ENCODE measurements at regions not wholly inside any gene's neighbourhood (a gene's known extent, or its start where the extent isn't known, plus 50 kb on each side); places are given as distances from the start of the nearest gene placed in this dataset.

DNA sequence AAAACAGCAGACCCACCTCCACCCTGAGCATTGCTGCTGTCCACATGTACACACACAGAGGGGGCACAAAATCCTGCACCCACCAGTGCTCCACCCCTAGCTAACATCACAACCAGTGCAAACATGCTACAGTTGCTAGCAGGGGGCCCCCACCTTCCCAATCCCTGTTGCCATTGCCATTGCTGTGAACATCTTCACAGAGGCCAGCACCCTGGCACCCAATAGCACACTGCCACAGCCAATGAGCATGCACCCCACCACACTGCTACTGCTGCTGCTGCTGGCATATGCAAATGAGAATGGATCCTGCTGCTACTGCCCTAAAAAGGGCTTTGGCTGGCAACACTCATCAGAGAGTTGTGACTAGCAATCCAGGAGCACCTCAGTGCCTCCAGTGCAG is 1061.9 kb downstream of the ARAP2 start:
- TF ChIP-seq, protein P1, sequence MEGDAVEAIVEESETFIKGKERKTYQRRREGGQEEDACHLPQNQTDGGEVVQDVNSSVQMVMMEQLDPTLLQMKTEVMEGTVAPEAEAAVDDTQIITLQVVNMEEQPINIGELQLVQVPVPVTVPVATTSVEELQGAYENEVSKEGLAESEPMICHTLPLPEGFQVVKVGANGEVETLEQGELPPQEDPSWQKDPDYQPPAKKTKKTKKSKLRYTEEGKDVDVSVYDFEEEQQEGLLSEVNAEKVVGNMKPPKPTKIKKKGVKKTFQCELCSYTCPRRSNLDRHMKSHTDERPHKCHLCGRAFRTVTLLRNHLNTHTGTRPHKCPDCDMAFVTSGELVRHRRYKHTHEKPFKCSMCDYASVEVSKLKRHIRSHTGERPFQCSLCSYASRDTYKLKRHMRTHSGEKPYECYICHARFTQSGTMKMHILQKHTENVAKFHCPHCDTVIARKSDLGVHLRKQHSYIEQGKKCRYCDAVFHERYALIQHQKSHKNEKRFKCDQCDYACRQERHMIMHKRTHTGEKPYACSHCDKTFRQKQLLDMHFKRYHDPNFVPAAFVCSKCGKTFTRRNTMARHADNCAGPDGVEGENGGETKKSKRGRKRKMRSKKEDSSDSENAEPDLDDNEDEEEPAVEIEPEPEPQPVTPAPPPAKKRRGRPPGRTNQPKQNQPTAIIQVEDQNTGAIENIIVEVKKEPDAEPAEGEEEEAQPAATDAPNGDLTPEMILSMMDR (conservative IDR thresholded peaks at IDR 0.05; ENCODE audit: low read length) = no peak
- no peak overlapping the region for H3K4me3 ChIP-seq (ENCODE audit: low read length)
- DNase-seq (ENCODE audit: low read depth) = no peak

DNA sequence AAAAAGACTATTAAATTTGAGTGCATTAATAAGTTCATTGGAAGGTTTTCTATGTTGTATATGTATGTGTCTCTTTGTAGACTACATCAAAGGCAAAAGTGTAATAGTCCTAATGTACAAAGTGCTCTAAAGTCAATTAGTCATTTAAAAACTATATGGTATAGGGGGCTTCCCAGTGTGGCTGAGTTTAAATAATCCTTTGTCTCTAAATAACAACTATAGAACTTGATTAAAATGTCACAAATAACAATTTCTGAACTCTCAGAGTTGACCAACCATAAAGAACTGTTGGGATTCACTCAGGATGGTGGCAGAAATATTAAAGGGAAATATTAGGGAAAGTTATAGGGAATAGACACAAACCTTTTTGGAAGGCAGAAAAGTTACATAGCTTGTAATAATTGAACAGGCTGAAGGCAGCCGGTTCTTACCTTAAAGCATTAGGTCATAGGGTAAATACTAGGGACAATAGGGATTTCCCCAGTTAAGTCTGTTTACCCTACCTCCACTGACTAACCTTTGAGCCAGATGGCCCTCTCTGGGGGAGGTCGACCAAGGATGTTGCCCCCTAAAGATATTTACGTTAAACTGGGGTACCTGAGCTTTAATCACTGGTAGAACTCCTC is 1054.2 kb downstream of the ARAP2 start:
- TF ChIP-seq, protein P1 (conservative IDR thresholded peaks at IDR 0.05; ENCODE audit: low read length) = no peak
- no peak for DNase-seq (ENCODE audit: low read depth)

DNA sequence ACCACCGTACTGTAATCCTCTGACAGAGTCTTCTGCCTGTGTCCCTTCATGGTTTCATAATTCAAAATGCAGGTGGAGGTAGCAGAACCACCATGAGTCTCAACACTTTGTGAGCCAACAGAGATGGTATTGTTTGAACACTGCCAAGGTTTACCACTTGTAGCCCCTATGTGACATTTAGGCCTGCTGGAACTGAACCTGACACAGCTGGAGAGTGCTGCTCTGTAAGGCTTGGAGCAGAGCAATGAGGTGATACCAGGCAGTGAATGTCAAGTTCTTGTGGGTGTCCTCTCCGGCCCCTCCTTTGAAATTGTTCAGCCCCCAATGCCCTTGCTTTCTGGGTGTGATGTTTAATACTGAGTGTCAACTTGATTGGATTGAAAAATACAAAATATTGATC is 1042.9 kb downstream of the ARAP2 start:
- TF ChIP-seq, protein P1 (conservative IDR thresholded peaks at IDR 0.05; ENCODE audit: low read length) = no peak
- H3K4me3 ChIP-seq (ENCODE audit: low read length) = no peak overlapping the region
- no peak for DNase-seq (ENCODE audit: low read depth)

More for the DNA sequence above, 1054.2 kb downstream of the ARAP2 start:
- H3K4me3 ChIP-seq (ENCODE audit: low read length) = no peak overlapping the region

DNA sequence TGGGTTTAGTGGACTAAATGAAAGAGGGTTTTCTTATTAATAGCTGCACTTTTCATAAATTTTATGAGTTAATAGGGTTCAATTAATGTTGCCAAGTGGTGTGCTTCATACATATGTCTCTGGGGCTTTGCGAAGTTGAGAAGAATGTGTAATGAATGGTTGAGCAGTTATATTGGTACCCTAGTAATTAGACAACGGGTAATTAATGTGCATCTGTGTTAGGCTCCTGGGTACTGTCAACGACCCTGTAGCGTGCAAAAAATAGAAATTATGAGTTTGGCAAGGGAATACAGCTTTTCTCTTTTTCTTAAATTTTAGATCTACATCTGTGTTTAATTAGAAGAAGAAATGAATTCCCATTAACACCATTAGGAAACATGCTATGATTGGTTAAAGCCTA is 1027.7 kb downstream of the ARAP2 start:
- H3K4me3 ChIP-seq (ENCODE audit: low read length) = no peak overlapping the region
- no peak for DNase-seq (ENCODE audit: low read depth)

DNA sequence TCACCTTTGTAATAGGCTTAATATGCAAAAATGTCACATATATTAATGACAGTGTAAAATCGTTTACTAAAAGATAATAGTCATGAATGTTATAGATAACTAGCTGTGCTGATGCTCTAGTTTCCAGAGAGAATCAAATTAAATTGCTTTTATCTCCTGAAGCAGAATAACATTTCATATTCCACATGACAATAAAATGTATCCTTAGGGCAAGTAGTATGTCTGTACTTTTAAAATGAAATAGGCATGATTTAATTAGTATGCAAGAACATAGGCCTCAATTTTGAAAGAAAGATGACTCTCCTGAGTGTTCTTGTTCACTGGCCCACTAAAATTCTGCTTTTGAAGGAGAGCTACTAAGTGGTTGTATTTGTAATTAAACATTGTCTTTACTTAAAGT is 1027.0 kb downstream of the ARAP2 start:
- TF ChIP-seq, protein P1 (conservative IDR thresholded peaks at IDR 0.05; ENCODE audit: low read length) = no peak
- no peak overlapping the region for H3K4me3 ChIP-seq (ENCODE audit: low read length)
- no peak for DNase-seq (ENCODE audit: low read depth)

More for the DNA sequence above, 1027.7 kb downstream of the ARAP2 start:
- TF ChIP-seq, protein P1 (conservative IDR thresholded peaks at IDR 0.05; ENCODE audit: low read length) = no peak

DNA sequence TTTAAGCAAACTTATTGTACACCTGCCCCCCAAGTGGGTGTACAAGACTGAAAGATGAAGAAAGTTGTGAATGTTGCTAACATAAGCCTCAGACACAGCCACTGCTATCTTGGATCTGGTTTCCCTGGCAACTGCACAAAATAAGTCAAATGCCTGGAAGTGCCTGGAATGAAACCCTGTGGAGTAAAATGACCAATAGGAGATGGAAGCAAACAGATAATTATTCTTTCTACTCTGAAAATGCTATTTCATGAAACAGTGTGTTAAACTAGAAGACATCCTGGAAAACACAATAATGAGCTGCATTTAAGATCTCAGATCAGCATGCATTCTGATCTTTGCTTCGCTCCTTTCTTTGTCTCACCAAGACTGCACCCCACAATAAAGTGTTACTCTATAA is 1016.0 kb downstream of the ARAP2 start:
- TF ChIP-seq, protein P1 (conservative IDR thresholded peaks at IDR 0.05; ENCODE audit: low read length) = no peak
- H3K4me3 ChIP-seq (ENCODE audit: low read length) = no peak overlapping the region
- DNase-seq (ENCODE audit: low read depth) = no peak

DNA sequence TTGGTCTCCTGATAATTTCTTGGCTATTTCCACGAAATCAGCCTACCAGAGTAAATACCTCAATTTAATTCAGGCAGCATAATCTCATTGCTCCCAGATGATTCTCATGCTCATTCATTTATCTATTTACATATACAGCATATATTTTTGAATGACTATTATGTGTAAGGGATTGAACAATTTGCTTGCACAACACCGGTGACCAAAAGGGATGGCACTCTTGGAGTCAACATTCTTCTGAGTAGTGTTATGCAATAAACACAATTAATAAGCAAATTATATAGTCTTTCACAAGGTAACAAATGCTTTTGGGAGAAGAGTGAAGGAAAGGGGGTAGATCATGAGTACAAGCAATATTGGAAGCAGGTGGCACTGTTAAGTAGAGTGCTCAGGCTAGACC is 1015.3 kb downstream of the ARAP2 start:
- no peak overlapping the region for H3K4me3 ChIP-seq (ENCODE audit: low read length)
- TF ChIP-seq, protein P1 (conservative IDR thresholded peaks at IDR 0.05; ENCODE audit: low read length) = no peak
- no peak for DNase-seq (ENCODE audit: low read depth)
